ENCODE measurements at regions not wholly inside any gene's neighbourhood (a gene's known extent, or its start where the extent isn't known, plus 50 kb on each side); places are given as distances from the start of the nearest gene placed in this dataset.

- no peak for DNase-seq (ENCODE audit: low read depth)
Observed at GRCh38 chr2:16008331-16008850, 68.0 kb downstream of the MYCN start.

- no peak for DNase-seq (ENCODE audit: low read depth)
Observed at GRCh38 chr2:16007167-16007934, 67.0 kb downstream of the MYCN start.

- no peak for DNase-seq (ENCODE audit: low read depth)
Observed at GRCh38 chr2:16006537-16007166, 66.3 kb downstream of the MYCN start.

GRCh38 chr2:16005816-16006536 is 65.6 kb downstream of the MYCN start:
- DNase-seq (ENCODE audit: low read depth), result no peak

GRCh38 chr2:16005389-16005788 is 65.0 kb downstream of the MYCN start:
- DNase-seq (ENCODE audit: low read depth), result no peak

- no peak for DNase-seq (ENCODE audit: low read depth)
Observed at GRCh38 chr2:16003809-16004208, 63.5 kb downstream of the MYCN start.

- no peak for DNase-seq (ENCODE audit: low read depth)
Observed at GRCh38 chr2:16003152-16003551, 62.8 kb downstream of the MYCN start.

- DNase-seq (ENCODE audit: low read depth), result no peak
Observed at GRCh38 chr2:16002575-16002974, 62.2 kb downstream of the MYCN start.

- DNase-seq (ENCODE audit: low read depth), result no peak
Observed at GRCh38 chr2:16002144-16002543, 61.8 kb downstream of the MYCN start.

- DNase-seq (ENCODE audit: low read depth), result no peak
Observed at GRCh38 chr2:16000642-16001041, 60.3 kb downstream of the MYCN start.

- no peak for DNase-seq (ENCODE audit: low read depth)
Observed at GRCh38 chr2:15999596-16000469, 59.5 kb downstream of the MYCN start.

- DNase-seq (ENCODE audit: low read depth), result no peak
Observed at GRCh38 chr2:15997728-15998280, 57.5 kb downstream of the MYCN start.

GRCh38 chr2:15996536-15997423 is 56.4 kb downstream of the MYCN start:
- no peak for DNase-seq (ENCODE audit: low read depth)

Measured in RPMI7951 (cell line).